CD14-positive monocyte (primary cell): ENCODE measurements at regions not wholly inside any gene's neighbourhood (a gene's known extent, or its start where the extent isn't known, plus 50 kb on each side); places are given as distances from the start of the nearest gene placed in this dataset.

Experiments
- DNase-seq, 3 donors: peaks; one replicate each; pipeline ENCODE4 v3.0.0-alpha.2; 2011 to 2022
- H2AFZ ChIP-seq: 2 replicates; pipeline ENCODE4 v1.6.0; 2012; ENCODE audit warnings: mild to moderate bottlenecking, low read depth, low read length, inconsistent platforms; ENCODE audit not compliant: insufficient read depth, poor library complexity, severe bottlenecking
- H3K27ac ChIP-seq, 2 donors: 1 replicate in 1 of 2; 2 replicates in 1 of 2; pipeline ENCODE4 v1.5.1; 2012 to 2013; ENCODE audit warnings: low read length in 2 of 2, control low read depth in 1 of 2, inconsistent platforms in 1 of 2, low read depth in 1 of 2, mild to moderate bottlenecking in 1 of 2
- H3K27me3 ChIP-seq, 2 donors: one replicate each; pipeline versions ENCODE4 v1.6.0 to v1.6.1; 2011 to 2013; ENCODE audit warnings: low read length in 2 of 2; ENCODE audit not compliant: control insufficient read depth in 2 of 2, insufficient read depth in 2 of 2
- H3K36me3 ChIP-seq, 2 donors: replicated peaks in 1 of 2; 1 replicate in 1 of 2; 2 replicates in 1 of 2; pipeline versions ENCODE4 v1.5.1 to v1.6.1; 2012 to 2013; ENCODE audit warnings: low read length in 2 of 2, control low read depth in 1 of 2, inconsistent platforms in 1 of 2, mild to moderate bottlenecking in 1 of 2; ENCODE audit not compliant: insufficient read depth in 2 of 2, control insufficient read depth in 1 of 2
- H3K4me1 ChIP-seq, 2 donors: 1 replicate in 1 of 2; 2 replicates in 1 of 2; pipeline versions ENCODE4 v1.5.1 to v1.6.1; 2012 to 2013; ENCODE audit warnings: low read length in 2 of 2, control low read depth in 1 of 2, inconsistent platforms in 1 of 2, mild to moderate bottlenecking in 1 of 2, moderate library complexity in 1 of 2; ENCODE audit not compliant: insufficient read depth in 2 of 2, control insufficient read depth in 1 of 2
- H3K4me2 ChIP-seq: replicated peaks from 2 replicates; pipeline ENCODE3; 2012; ENCODE audit warnings: low read length, moderate library complexity, mild to moderate bottlenecking; ENCODE audit not compliant: poor library complexity, severe bottlenecking; ENCODE audit errors: extremely low read depth
- H3K4me3 ChIP-seq, 3 experiments: fragments of 200-600 bp in 1 of 3; sonication (generic) in 1 of 3; replicated peaks in 1 of 3; 1 replicate in 2 of 3; 2 replicates in 1 of 3; pipeline ENCODE4 v1.5.1; 2011 to 2013; ENCODE audit warnings: low read length in 3 of 3, mild to moderate bottlenecking in 3 of 3, control low read depth in 2 of 3, low read depth in 2 of 3, inconsistent platforms in 1 of 3, moderate library complexity in 1 of 3
- H3K79me2 ChIP-seq: 2 replicates; pipeline ENCODE4 v1.6.0; 2012; ENCODE audit warnings: mild to moderate bottlenecking, control low read depth, inconsistent platforms, low read length, moderate library complexity; ENCODE audit not compliant: insufficient read depth
- H3K9ac ChIP-seq: 2 replicates; pipeline ENCODE4 v1.6.0; 2017; ENCODE audit warnings: low read length, mild to moderate bottlenecking; ENCODE audit not compliant: insufficient read depth, poor library complexity, severe bottlenecking
- H3K9me3 ChIP-seq, 2 donors: replicated peaks in 1 of 2; 1 replicate in 1 of 2; 2 replicates in 1 of 2; pipeline versions ENCODE4 v1.5.1 to v1.6.1; 2012 to 2013; ENCODE audit warnings: low read length in 2 of 2, control low read depth in 1 of 2; ENCODE audit not compliant: control insufficient read depth in 1 of 2, insufficient read depth in 1 of 2
- H4K20me1 ChIP-seq: 2 replicates; pipeline ENCODE4 v1.6.0; 2012; ENCODE audit warnings: mild to moderate bottlenecking, low read length, control low read depth, moderate library complexity; ENCODE audit not compliant: insufficient read depth
- H3K27ac Mint-ChIP-seq, 7 donors: one replicate each; pipeline ENCODE4 v1.8.0; 2020; ENCODE audit warnings: mild to moderate bottlenecking in 7 of 7, mixed read lengths in 7 of 7, moderate library complexity in 6 of 7, inconsistent platforms in 2 of 7
- H3K27me3 Mint-ChIP-seq, 3 donors: one replicate each; pipeline ENCODE4 v1.8.0; 2021 to 2022; ENCODE audit warnings: low read depth in 3 of 3, mild to moderate bottlenecking in 3 of 3, mixed read lengths in 3 of 3, moderate library complexity in 3 of 3, inconsistent platforms in 1 of 3
- H3K36me3 Mint-ChIP-seq, 2 donors: one replicate each; pipeline ENCODE4 v1.8.0; 2020; ENCODE audit warnings: mixed read lengths in 2 of 2, inconsistent platforms in 1 of 2, mild to moderate bottlenecking in 1 of 2
- H3K4me1 Mint-ChIP-seq: one replicate; pipeline ENCODE4 v1.8.0; 2020; ENCODE audit warnings: mild to moderate bottlenecking, mixed read lengths
- H3K4me3 Mint-ChIP-seq, 2 donors: one replicate each; pipeline ENCODE4 v1.8.0; 2020; ENCODE audit warnings: mild to moderate bottlenecking in 2 of 2, mixed read lengths in 2 of 2, moderate library complexity in 1 of 2
- H3K9me3 Mint-ChIP-seq, 7 donors: one replicate each; pipeline ENCODE4 v1.8.0; 2020 to 2022; ENCODE audit warnings: mixed read lengths in 7 of 7, mild to moderate bottlenecking in 6 of 7, moderate library complexity in 6 of 7, inconsistent platforms in 2 of 7
- CTCF ChIP-seq: fragments of 200-600 bp; IDR thresholded peaks from one replicate; pipeline ENCODE4 v1.8.0; 2022; ENCODE audit warnings: antibody characterized with exemption, mild to moderate bottlenecking
- WGBS: methylation state at CpG from one replicate; pipeline ENCODE4 v1.1.5; 2013; ENCODE audit warnings: missing lambda C conversion rate; ENCODE audit not compliant: insufficient coverage; 5-methylcytosine and 5-hydroxymethylcytosine counted together
- intact Hi-C, 2 donors: fragments of 100-400 bp; cut with micrococcal nuclease; formaldehyde crosslinking; loops; one replicate each; pipeline versions ENCODE4 v1.15.0 to v1.15.1; 2023

- Histone ChIP-seq H3K27me3 (no peaks in the 10 kb centered on the region), H3K36me3 (no peaks in the 10 kb centered on the region), H3K4me2 (no peak overlapping the region), H2AFZ (no peak overlapping the region), H3K9ac (no peak overlapping the region), H3K4me3 (no peak overlapping the region), H3K27ac (no peak overlapping the region), H3K79me2 (no peaks in the 10 kb centered on the region), H3K4me1 (no peaks in the 10 kb centered on the region), H3K9me3 (peaks cover 14 to 19% of the 10 kb centered on the region in 2 donors), H4K20me1 (no peaks in the 10 kb centered on the region)
- peaks cover 5 to 17% (median 16%) of the 10 kb centered on the region in 7 donors for H3K9me3 Mint-ChIP-seq
- no peak for TF ChIP-seq CTCF
- H3K36me3 Mint-ChIP-seq, result no peaks in the 10 kb centered on the region
- WGBS, result 100% methylated on average over 1 of the region's 3 CpGs
- intact Hi-C loops, result no loop called here
- no peak overlapping the region for H3K27ac Mint-ChIP-seq
- H3K4me1 Mint-ChIP-seq, result no peaks in the 10 kb centered on the region
- no peaks in the 10 kb centered on the region for H3K27me3 Mint-ChIP-seq
- no peak for DNase-seq
- H3K4me3 Mint-ChIP-seq, result no peak overlapping the region
Measured at GRCh38 chr3:8011902-8012301, 489.7 kb upstream of the LMCD1 start.

GRCh38 chr3:8020047-8020841 is 481.4 kb upstream of the LMCD1 start:
- H3K9me3 ChIP-seq, result peaks cover 18 to 32% of the 10 kb centered on the region in 2 donors
- Mint-ChIP-seq H3K4me3 (no peak overlapping the region), H3K4me1 (no peaks in the 10 kb centered on the region)

More at GRCh38 chr3:8020047-8020841, 481.4 kb upstream of the LMCD1 start:
- DNase-seq, result no peak
- no peak overlapping the region for H3K4me3 ChIP-seq
- no peak overlapping the region for H3K9ac ChIP-seq
- peaks cover 5 to 20% (median 15%) of the 10 kb centered on the region in 7 donors for H3K9me3 Mint-ChIP-seq
- H3K79me2 ChIP-seq, result no peaks in the 10 kb centered on the region
- H3K4me1 ChIP-seq, result no peaks in the 10 kb centered on the region
- no peaks in the 10 kb centered on the region for H4K20me1 ChIP-seq
- no peak overlapping the region for H3K27ac ChIP-seq
- intact Hi-C loops, result no loop called here
- no peak overlapping the region for H2AFZ ChIP-seq
- no peaks in the 10 kb centered on the region for H3K27me3 Mint-ChIP-seq
- H3K36me3 Mint-ChIP-seq, result no peaks in the 10 kb centered on the region
- TF ChIP-seq CTCF, result no peak
- WGBS, result 86% methylated on average over 3 of the region's 7 CpGs
- H3K27me3 ChIP-seq, result no peaks in the 10 kb centered on the region
- H3K36me3 ChIP-seq, result no peaks in the 10 kb centered on the region
- no peak overlapping the region for H3K4me2 ChIP-seq
- H3K27ac Mint-ChIP-seq, result no peak overlapping the region
